NCI-H446 (cell line): ENCODE measurements at regions not wholly inside any gene's neighbourhood (a gene's known extent, or its start where the extent isn't known, plus 50 kb on each side); places are given as distances from the start of the nearest gene placed in this dataset.

ENCODE experiments used
- DNase-seq, 2 experiments: peaks; one replicate each; lab custom pipeline; 2025; lab: John Stamatoyannopoulos, UW

- DNase-seq, result no peak
Observed at GRCh38 chr11:127590314-127590713, 589.7 kb upstream of the KIRREL3 start.

GRCh38 chr11:127588431-127588830, 587.9 kb upstream of the KIRREL3 start:
- no peak for DNase-seq

GRCh38 chr11:127587511-127587910, 586.9 kb upstream of the KIRREL3 start:
- DNase-seq, result no peak

GRCh38 chr11:127576210-127576609, 575.6 kb upstream of the KIRREL3 start:
- no peak for DNase-seq

- no peak for DNase-seq
Observed at GRCh38 chr11:127574478-127574877, 573.9 kb upstream of the KIRREL3 start.

GRCh38 chr11:127568891-127569290, 568.3 kb upstream of the KIRREL3 start:
- DNase-seq, result no peak

- DNase-seq, result no peak
Observed at GRCh38 chr11:127567237-127567932, 566.8 kb upstream of the KIRREL3 start.

GRCh38 chr11:127564810-127565209, 564.2 kb upstream of the KIRREL3 start:
- no peak for DNase-seq

GRCh38 chr11:127559978-127560377, 559.4 kb upstream of the KIRREL3 start:
- DNase-seq, result no peak

- no peak for DNase-seq
Observed at GRCh38 chr11:127552446-127552845, 551.9 kb upstream of the KIRREL3 start.

- no peak for DNase-seq
Observed at GRCh38 chr11:127531167-127531566, 530.6 kb upstream of the KIRREL3 start.

- no peak for DNase-seq
Observed at GRCh38 chr11:127528297-127528696, 527.7 kb upstream of the KIRREL3 start.

- DNase-seq, result peak; percentile 5 to 20
Observed at GRCh38 chr11:127524618-127525017, 524.0 kb upstream of the KIRREL3 start.

GRCh38 chr11:127521413-127521812, 520.8 kb upstream of the KIRREL3 start:
- DNase-seq, result no peak

- DNase-seq, result no peak
Observed at GRCh38 chr11:127507851-127508250, 507.3 kb upstream of the KIRREL3 start.

- no peak for DNase-seq
Observed at GRCh38 chr11:127506647-127507046, 506.1 kb upstream of the KIRREL3 start.

- DNase-seq, result no peak
Observed at GRCh38 chr11:127506126-127506525, 505.6 kb upstream of the KIRREL3 start.

- no peak for DNase-seq
Observed at GRCh38 chr11:127496165-127496564, 495.6 kb upstream of the KIRREL3 start.

GRCh38 chr11:127493330-127494022, 492.9 kb upstream of the KIRREL3 start:
- DNase-seq, result peak; percentile 9 to 34

- DNase-seq, result no peak
Observed at GRCh38 chr11:127492029-127492428, 491.5 kb upstream of the KIRREL3 start.

GRCh38 chr11:127491589-127491988, 491.0 kb upstream of the KIRREL3 start:
- DNase-seq, result no peak

- DNase-seq, result no peak
Observed at GRCh38 chr11:127490896-127491295, 490.3 kb upstream of the KIRREL3 start.

- DNase-seq, result no peak
Observed at GRCh38 chr11:127485541-127485940, 485.0 kb upstream of the KIRREL3 start.

- no peak for DNase-seq
Observed at GRCh38 chr11:127481391-127481790, 480.8 kb upstream of the KIRREL3 start.
